ENCODE measurements at regions not wholly inside any gene's neighbourhood (a gene's known extent, or its start where the extent isn't known, plus 50 kb on each side); places are given as distances from the start of the nearest gene placed in this dataset.

- no peak for TF ChIP-seq EZH2 (IDR thresholded peaks at IDR 0.05)
- TF ChIP-seq POLR2AphosphoS5 (IDR thresholded peaks at IDR 0.05; ENCODE audit: borderline replicate concordance, low read depth, low read length), result no peak
- TF ChIP-seq FOXP2 (optimal IDR thresholded peaks at IDR 0.05; ENCODE audit: control extremely low read depth, extremely low read length, insufficient read depth), result no peak
These were observed 763.9 kb upstream of the COBL start for GRCh38 chr7:52080493-52080892.
